GM12878 (cell line): ENCODE measurements at regions not wholly inside any gene's neighbourhood (a gene's known extent, or its start where the extent isn't known, plus 50 kb on each side); places are given as distances from the start of the nearest gene placed in this dataset.
"Not testable (repeated sequence)": the region's sequence is repeated elsewhere in the genome, so short reads cannot be mapped to it uniquely, and the experiment has no call there.

Source experiments
- ATAC-seq: fragments of 200-7000 bp; cut with Tn5 transposase; 3 replicates; pipeline ENCODE4 v1.9.1; 2020; ENCODE audit warnings: mild to moderate bottlenecking, moderate library complexity
- BruUV-seq: library from RNA; stranded (reverse); fragments of 400-500 nt; replicated peaks from 2 replicates; lab custom pipeline; 2021; lab: Mats Ljungman, UMichigan
- CTCF ChIA-PET: fragments of 300-600 bp; sonication (Branson Sonifier 250); formaldehyde crosslinking; extraction: SDS; loops from one replicate; lab custom pipeline; 2021; ENCODE audit warnings: inconsistent platforms; lab: Yijun Ruan, JAX
- POLR2A ChIA-PET: fragments of 350-600 bp; formaldehyde crosslinking; extraction: SDS; loops from one replicate; lab custom pipeline; 2021; ENCODE audit warnings: inconsistent platforms; lab: Charles Lee
- RAD21 ChIA-PET: fragments of 300-600 bp; sonication (Branson Sonifier 250); formaldehyde crosslinking; loops from one replicate; lab custom pipeline; 2023; ENCODE audit warnings: antibody characterized with exemption; ENCODE audit not compliant: unreplicated experiment; lab: Charles Lee
- SMC1A ChIA-PET: fragments of 300-600 bp; sonication (Branson Sonifier 250); formaldehyde crosslinking; loops from one replicate; lab custom pipeline; 2023; ENCODE audit not compliant: unreplicated experiment, uncharacterized antibody; lab: Charles Lee
- DNase-seq: peaks from one replicate; pipeline ENCODE4 v3.0.0-alpha.2; 2011; ENCODE audit warnings: low read depth, low spot score
- FAIRE-seq: peaks from 3 replicates; lab custom pipeline; 2011; peaks lifted over from hg19 to GRCh38; lab: Jason Lieb, UNC
- H2AFZ ChIP-seq: 2 replicates; pipeline ENCODE4 v1.6.0; 2011; ENCODE audit warnings: low read depth, low read length, control low read depth; ENCODE audit not compliant: control insufficient read depth
- H3K27ac ChIP-seq: 2 replicates; pipeline ENCODE4 v1.5.1; 2011; ENCODE audit warnings: control low read depth; ENCODE audit not compliant: control insufficient read depth, insufficient read depth
- H3K27me3 ChIP-seq, 2 experiments: replicated peaks in 1 of 2; 2 replicates each; pipeline versions ENCODE4 v1.6.0 to v1.6.1; 2011; ENCODE audit warnings: low read length in 1 of 2; ENCODE audit not compliant: control insufficient read depth in 2 of 2, insufficient read depth in 2 of 2
- H3K36me3 ChIP-seq, 2 experiments: 2 replicates each; pipeline ENCODE4 v1.5.1; 2011; ENCODE audit warnings: low read length in 1 of 2; ENCODE audit not compliant: control insufficient read depth in 2 of 2, insufficient read depth in 2 of 2
- H3K4me1 ChIP-seq: 2 replicates; pipeline ENCODE4 v1.6.1; 2011; ENCODE audit warnings: mild to moderate bottlenecking, low read length, moderate library complexity, mixed read lengths; ENCODE audit not compliant: control insufficient read depth, insufficient read depth
- H3K4me2 ChIP-seq: 2 replicates; pipeline ENCODE4 v1.6.0; 2011; ENCODE audit warnings: control low read depth; ENCODE audit not compliant: control insufficient read depth, insufficient read depth
- H3K4me3 ChIP-seq: fragments of 200-600 bp; sonication (generic); 2 replicates; pipeline ENCODE4 v1.5.1; 2016
- H3K79me2 ChIP-seq: 2 replicates; pipeline ENCODE4 v1.6.0; 2011; ENCODE audit warnings: low read length; ENCODE audit not compliant: control insufficient read depth, insufficient read depth
- H3K9ac ChIP-seq: 2 replicates; pipeline ENCODE4 v1.8.0; 2011; ENCODE audit warnings: low read length, control low read depth, mixed read lengths; ENCODE audit not compliant: control insufficient read depth, insufficient read depth
- H3K9me3 ChIP-seq: replicated peaks from 3 replicates; pipeline ENCODE4 v1.5.1; 2011; ENCODE audit warnings: mild to moderate bottlenecking, low read length; ENCODE audit not compliant: control insufficient read depth, insufficient read depth
- H4K20me1 ChIP-seq: 2 replicates; pipeline ENCODE4 v1.6.0; 2011; ENCODE audit not compliant: control insufficient read depth, insufficient read depth
- BMI1 ChIP-seq: fragments of 450-650 bp; IDR thresholded peaks from 2 replicates; pipeline ENCODE4 v1.6.1; 2016; ENCODE audit warnings: mild to moderate bottlenecking, moderate library complexity, borderline replicate concordance
- ZNF274 ChIP-seq: IDR thresholded peaks from one replicate; pipeline ENCODE4 v1.8.0; 2011; ENCODE audit not compliant: insufficient read length, insufficient read depth
- WGBS: methylation state at CpG from one replicate; pipeline ENCODE4 v1.1.6; 2016; ENCODE audit warnings: low lambda C conversion rate; ENCODE audit not compliant: insufficient replicate concordance, insufficient coverage; ENCODE audit errors: missing lambda C conversion rate; 5-methylcytosine and 5-hydroxymethylcytosine counted together
- in situ Hi-C: fragments of 300-500 bp; cut with MboI; formaldehyde crosslinking; loops from 9 replicates; pipeline ENCODE4 v1.14.3; 2018; ENCODE audit warnings: mixed read lengths
- intact Hi-C: fragments of 100-400 bp; cut with micrococcal nuclease; formaldehyde crosslinking; loops from one replicate; pipeline ENCODE4 v1.14.2; 2022; ENCODE audit not compliant: unreplicated experiment
- TF ChIP-seq, protein P1 (sequence below): fragments of 450-650 bp; formaldehyde crosslinking; IDR thresholded peaks from 2 replicates; pipeline ENCODE4 v1.4.0; 2020; ENCODE audit warnings: mild to moderate bottlenecking, moderate library complexity
- TF ChIP-seq, protein P2 (sequence below): IDR thresholded peaks from 2 replicates; pipeline ENCODE4 v1.6.1; 2012; ENCODE audit warnings: improper control_type of control experiment, low read depth, low read length; ENCODE audit not compliant: insufficient replicate concordance
- TF ChIP-seq, protein P3 (sequence below): fragments of 450-650 bp; IDR thresholded peaks from 2 replicates; pipeline ENCODE4 v1.6.1; 2016; ENCODE audit warnings: mild to moderate bottlenecking

DNA sequence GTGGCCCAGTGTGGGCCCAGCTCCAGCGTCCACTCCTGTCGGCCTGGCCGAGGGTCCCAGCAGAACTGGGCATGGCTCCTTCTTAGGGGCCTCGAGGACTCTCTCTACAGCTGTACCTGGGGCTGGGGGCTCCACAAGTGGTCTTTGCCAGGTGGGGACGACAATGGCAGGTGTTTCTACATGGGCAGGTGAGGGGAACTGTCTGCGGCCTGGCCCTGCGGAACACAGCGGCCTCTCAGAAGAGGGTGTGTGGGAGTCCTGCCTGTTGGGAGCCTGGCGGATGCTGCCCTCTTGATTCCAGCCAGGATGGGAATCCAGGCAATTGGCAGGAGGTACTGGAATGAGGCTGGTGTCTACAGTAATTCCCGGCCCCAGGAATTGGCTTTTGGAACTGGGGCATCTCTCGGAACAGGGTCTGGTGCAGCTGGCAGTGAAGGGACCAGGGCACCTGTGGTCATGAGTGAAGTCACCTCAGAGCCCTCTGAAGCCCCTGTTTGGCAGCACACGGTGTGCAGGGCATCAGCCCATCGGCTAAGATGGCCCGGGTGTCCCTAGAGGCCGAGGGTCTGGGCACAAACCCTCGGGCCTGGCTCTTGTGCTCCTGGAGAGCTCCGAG, 357.9 kb downstream of the TMEM121 start:
- H2AFZ ChIP-seq, RAD21 ChIA-PET, H4K20me1 ChIP-seq, SMC1A ChIA-PET, H3K4me2 ChIP-seq, POLR2A ChIA-PET, intact Hi-C loops, in situ Hi-C loops, H3K36me3 ChIP-seq, H3K4me1 ChIP-seq, H3K79me2 ChIP-seq, H3K4me3 ChIP-seq, H3K9me3 ChIP-seq, H3K9ac ChIP-seq, CTCF ChIA-PET, ATAC-seq, H3K27me3 ChIP-seq, BruUV-seq, DNase-seq, FAIRE-seq, H3K27ac ChIP-seq: not testable (repeated sequence)
- WGBS, result no CpG with 5 or more reads among the region's 17 CpGs

DNA sequence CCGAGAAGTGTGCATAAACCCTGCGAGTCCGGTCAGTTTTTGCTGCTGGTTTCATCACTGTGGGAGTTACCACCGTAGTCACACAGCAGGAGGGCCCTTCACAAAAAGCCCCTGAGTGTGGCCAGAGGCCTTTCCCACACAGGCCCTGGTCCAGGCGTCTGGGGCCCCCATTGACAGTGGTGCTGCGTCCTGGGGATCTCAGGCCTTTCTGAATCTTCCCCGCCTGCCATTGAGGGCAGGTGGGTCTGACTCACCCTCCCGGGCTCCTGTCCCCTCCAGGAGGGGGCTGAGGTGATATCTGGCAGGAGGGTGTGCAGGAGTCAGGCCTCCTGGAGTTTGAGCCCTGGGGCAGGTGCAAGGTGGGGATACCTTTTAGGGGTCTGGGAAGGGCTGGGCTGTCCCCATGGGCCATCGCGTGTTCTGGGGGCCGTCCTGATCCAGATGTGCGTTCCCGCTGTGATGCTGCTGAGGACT, 358.5 kb downstream of the TMEM121 start:
- POLR2A ChIA-PET, result no interaction called here
- no peak overlapping the region for H3K4me3 ChIP-seq
- no peaks in the 10 kb centered on the region for H3K4me1 ChIP-seq
- H3K9ac ChIP-seq, result no peak overlapping the region
- DNase-seq, result no peak
- H2AFZ ChIP-seq, result no peak overlapping the region
- no peak overlapping the region for H3K27ac ChIP-seq
- H4K20me1 ChIP-seq, result no peaks in the 10 kb centered on the region
- H3K9me3 ChIP-seq, result no peaks in the 10 kb centered on the region
- H3K36me3 ChIP-seq, result no peaks in the 10 kb centered on the region
- RAD21 ChIA-PET, result no interaction called here
- SMC1A ChIA-PET, result no interaction called here
- no peak for FAIRE-seq
- no peak for ATAC-seq
- H3K79me2 ChIP-seq, result no peaks in the 10 kb centered on the region
- no peaks in the 10 kb centered on the region for H3K27me3 ChIP-seq
- BruUV-seq, result no TSS peak
- in situ Hi-C loops (no loop called here), intact Hi-C loops (no loop called here)
- no CpG with 5 or more reads among the region's 13 CpGs for WGBS
- CTCF ChIA-PET, result no interaction called here
- H3K4me2 ChIP-seq, result no peak overlapping the region
- TF ChIP-seq BMI1 (no peak), ZNF274 (no peak)
- TF ChIP-seq, protein P1, sequence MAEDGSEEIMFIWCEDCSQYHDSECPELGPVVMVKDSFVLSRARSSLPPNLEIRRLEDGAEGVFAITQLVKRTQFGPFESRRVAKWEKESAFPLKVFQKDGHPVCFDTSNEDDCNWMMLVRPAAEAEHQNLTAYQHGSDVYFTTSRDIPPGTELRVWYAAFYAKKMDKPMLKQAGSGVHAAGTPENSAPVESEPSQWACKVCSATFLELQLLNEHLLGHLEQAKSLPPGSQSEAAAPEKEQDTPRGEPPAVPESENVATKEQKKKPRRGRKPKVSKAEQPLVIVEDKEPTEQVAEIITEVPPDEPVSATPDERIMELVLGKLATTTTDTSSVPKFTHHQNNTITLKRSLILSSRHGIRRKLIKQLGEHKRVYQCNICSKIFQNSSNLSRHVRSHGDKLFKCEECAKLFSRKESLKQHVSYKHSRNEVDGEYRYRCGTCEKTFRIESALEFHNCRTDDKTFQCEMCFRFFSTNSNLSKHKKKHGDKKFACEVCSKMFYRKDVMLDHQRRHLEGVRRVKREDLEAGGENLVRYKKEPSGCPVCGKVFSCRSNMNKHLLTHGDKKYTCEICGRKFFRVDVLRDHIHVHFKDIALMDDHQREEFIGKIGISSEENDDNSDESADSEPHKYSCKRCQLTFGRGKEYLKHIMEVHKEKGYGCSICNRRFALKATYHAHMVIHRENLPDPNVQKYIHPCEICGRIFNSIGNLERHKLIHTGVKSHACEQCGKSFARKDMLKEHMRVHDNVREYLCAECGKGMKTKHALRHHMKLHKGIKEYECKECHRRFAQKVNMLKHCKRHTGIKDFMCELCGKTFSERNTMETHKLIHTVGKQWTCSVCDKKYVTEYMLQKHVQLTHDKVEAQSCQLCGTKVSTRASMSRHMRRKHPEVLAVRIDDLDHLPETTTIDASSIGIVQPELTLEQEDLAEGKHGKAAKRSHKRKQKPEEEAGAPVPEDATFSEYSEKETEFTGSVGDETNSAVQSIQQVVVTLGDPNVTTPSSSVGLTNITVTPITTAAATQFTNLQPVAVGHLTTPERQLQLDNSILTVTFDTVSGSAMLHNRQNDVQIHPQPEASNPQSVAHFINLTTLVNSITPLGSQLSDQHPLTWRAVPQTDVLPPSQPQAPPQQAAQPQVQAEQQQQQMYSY (CRISPR knock-in tag), result no peak
- TF ChIP-seq, protein P2, sequence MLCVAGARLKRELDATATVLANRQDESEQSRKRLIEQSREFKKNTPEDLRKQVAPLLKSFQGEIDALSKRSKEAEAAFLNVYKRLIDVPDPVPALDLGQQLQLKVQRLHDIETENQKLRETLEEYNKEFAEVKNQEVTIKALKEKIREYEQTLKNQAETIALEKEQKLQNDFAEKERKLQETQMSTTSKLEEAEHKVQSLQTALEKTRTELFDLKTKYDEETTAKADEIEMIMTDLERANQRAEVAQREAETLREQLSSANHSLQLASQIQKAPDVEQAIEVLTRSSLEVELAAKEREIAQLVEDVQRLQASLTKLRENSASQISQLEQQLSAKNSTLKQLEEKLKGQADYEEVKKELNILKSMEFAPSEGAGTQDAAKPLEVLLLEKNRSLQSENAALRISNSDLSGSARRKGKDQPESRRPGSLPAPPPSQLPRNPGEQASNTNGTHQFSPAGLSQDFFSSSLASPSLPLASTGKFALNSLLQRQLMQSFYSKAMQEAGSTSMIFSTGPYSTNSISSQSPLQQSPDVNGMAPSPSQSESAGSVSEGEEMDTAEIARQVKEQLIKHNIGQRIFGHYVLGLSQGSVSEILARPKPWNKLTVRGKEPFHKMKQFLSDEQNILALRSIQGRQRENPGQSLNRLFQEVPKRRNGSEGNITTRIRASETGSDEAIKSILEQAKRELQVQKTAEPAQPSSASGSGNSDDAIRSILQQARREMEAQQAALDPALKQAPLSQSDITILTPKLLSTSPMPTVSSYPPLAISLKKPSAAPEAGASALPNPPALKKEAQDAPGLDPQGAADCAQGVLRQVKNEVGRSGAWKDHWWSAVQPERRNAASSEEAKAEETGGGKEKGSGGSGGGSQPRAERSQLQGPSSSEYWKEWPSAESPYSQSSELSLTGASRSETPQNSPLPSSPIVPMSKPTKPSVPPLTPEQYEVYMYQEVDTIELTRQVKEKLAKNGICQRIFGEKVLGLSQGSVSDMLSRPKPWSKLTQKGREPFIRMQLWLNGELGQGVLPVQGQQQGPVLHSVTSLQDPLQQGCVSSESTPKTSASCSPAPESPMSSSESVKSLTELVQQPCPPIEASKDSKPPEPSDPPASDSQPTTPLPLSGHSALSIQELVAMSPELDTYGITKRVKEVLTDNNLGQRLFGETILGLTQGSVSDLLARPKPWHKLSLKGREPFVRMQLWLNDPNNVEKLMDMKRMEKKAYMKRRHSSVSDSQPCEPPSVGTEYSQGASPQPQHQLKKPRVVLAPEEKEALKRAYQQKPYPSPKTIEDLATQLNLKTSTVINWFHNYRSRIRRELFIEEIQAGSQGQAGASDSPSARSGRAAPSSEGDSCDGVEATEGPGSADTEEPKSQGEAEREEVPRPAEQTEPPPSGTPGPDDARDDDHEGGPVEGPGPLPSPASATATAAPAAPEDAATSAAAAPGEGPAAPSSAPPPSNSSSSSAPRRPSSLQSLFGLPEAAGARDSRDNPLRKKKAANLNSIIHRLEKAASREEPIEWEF, result no peak
- TF ChIP-seq, protein P3, sequence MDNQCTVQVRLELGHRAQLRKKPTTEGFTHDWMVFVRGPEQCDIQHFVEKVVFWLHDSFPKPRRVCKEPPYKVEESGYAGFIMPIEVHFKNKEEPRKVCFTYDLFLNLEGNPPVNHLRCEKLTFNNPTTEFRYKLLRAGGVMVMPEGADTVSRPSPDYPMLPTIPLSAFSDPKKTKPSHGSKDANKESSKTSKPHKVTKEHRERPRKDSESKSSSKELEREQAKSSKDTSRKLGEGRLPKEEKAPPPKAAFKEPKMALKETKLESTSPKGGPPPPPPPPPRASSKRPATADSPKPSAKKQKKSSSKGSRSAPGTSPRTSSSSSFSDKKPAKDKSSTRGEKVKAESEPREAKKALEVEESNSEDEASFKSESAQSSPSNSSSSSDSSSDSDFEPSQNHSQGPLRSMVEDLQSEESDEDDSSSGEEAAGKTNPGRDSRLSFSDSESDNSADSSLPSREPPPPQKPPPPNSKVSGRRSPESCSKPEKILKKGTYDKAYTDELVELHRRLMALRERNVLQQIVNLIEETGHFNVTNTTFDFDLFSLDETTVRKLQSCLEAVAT, result no peak
